ENCODE measurements at regions not wholly inside any gene's neighbourhood (a gene's known extent, or its start where the extent isn't known, plus 50 kb on each side); places are given as distances from the start of the nearest gene placed in this dataset.

- DNase-seq = no peak
- H3K36me3 ChIP-seq = no peaks in the 10 kb centered on the region
- no peak overlapping the region for H3K27ac ChIP-seq
- no peaks in the 10 kb centered on the region for H3K4me1 ChIP-seq
- WGBS, 2 donors = 83 to 89% methylated on average over 10 of the region's 10 CpGs
- intact Hi-C loops (cut with DNase I) = no loop called here
- H3K27me3 ChIP-seq = no peaks in the 10 kb centered on the region
- peaks cover 0 to 5% (median 0%) of the 10 kb centered on the region in 4 donors for H3K9me3 ChIP-seq
- H3K4me3 ChIP-seq = no peak overlapping the region
- TF ChIP-seq POLR2AphosphoS5 (IDR thresholded peaks at IDR 0.05) = no peak
- no peak for TF ChIP-seq EP300 (IDR thresholded peaks at IDR 0.05)
- TF ChIP-seq CTCF (IDR thresholded peaks at IDR 0.05) = no peak
- no peak for TF ChIP-seq POLR2A (IDR thresholded peaks at IDR 0.05)
These were observed 154.6 kb upstream of the MYL2 start for GRCh38 chr12:111074965-111075364.

GRCh38 chr12:111074559-111074958 lies 154.2 kb upstream of the MYL2 start:
- TF ChIP-seq POLR2A (IDR thresholded peaks at IDR 0.05) (no peak), POLR2AphosphoS5 (IDR thresholded peaks at IDR 0.05) (no peak), CTCF (IDR thresholded peaks at IDR 0.05) (no peak), EP300 (IDR thresholded peaks at IDR 0.05) (no peak)
- intact Hi-C loops (cut with DNase I) = no loop called here
- H3K27ac ChIP-seq = no peak overlapping the region
- H3K9me3 ChIP-seq = peaks cover 0 to 5% (median 0%) of the 10 kb centered on the region in 4 donors
- WGBS, 2 donors = 70 to 82% methylated on average over 8 of the region's 8 CpGs
- H3K36me3 ChIP-seq = no peaks in the 10 kb centered on the region
- no peaks in the 10 kb centered on the region for H3K4me1 ChIP-seq
- no peak for DNase-seq
- H3K27me3 ChIP-seq = peaks cover 0 to 2% (median 0%) of the 10 kb centered on the region in 3 donors
- H3K4me3 ChIP-seq = no peak overlapping the region

GRCh38 chr12:111073370-111073769 lies 153.0 kb upstream of the MYL2 start:
- no peaks in the 10 kb centered on the region for H3K4me1 ChIP-seq
- no peak for DNase-seq
- intact Hi-C loops (cut with DNase I) = no loop called here
- H3K4me3 ChIP-seq = no peak overlapping the region
- H3K9me3 ChIP-seq = peaks cover 0 to 5% (median 0%) of the 10 kb centered on the region in 4 donors
- TF ChIP-seq POLR2AphosphoS5 (IDR thresholded peaks at IDR 0.05) (no peak), POLR2A (IDR thresholded peaks at IDR 0.05) (no peak), CTCF (IDR thresholded peaks at IDR 0.05) (no peak), EP300 (IDR thresholded peaks at IDR 0.05) (no peak)
- no peaks in the 10 kb centered on the region for H3K36me3 ChIP-seq
- 84 to 93% methylated on average over 4 of the region's 4 CpGs for WGBS, 2 donors
- no peak overlapping the region for H3K27ac ChIP-seq
- H3K27me3 ChIP-seq = peaks cover 0 to 5% (median 0%) of the 10 kb centered on the region in 3 donors

GRCh38 chr12:111072299-111072698 lies 151.9 kb upstream of the MYL2 start:
- Histone ChIP-seq H3K36me3 (no peaks in the 10 kb centered on the region), H3K27ac (no peak overlapping the region), H3K27me3 (peaks cover 0 to 5% (median 0%) of the 10 kb centered on the region in 3 donors), H3K4me3 (no peak overlapping the region), H3K4me1 (no peaks in the 10 kb centered on the region), H3K9me3 (peaks cover 0 to 5% (median 0%) of the 10 kb centered on the region in 4 donors)
- DNase-seq = no peak
- intact Hi-C loops (cut with DNase I) = no loop called here
- TF ChIP-seq POLR2A (IDR thresholded peaks at IDR 0.05) (no peak), POLR2AphosphoS5 (IDR thresholded peaks at IDR 0.05) (no peak), EP300 (IDR thresholded peaks at IDR 0.05) (no peak), CTCF (IDR thresholded peaks at IDR 0.05) (no peak)

- no peak for DNase-seq
- no peak for TF ChIP-seq POLR2AphosphoS5 (IDR thresholded peaks at IDR 0.05)
- no peak for TF ChIP-seq EP300 (IDR thresholded peaks at IDR 0.05)
- TF ChIP-seq POLR2A (IDR thresholded peaks at IDR 0.05) = no peak
- TF ChIP-seq CTCF (IDR thresholded peaks at IDR 0.05) = no peak
- Histone ChIP-seq H3K9me3 (peaks cover 0 to 5% (median 0%) of the 10 kb centered on the region in 4 donors), H3K27ac (no peak overlapping the region), H3K4me3 (no peak overlapping the region), H3K36me3 (no peaks in the 10 kb centered on the region), H3K27me3 (peaks cover 0 to 5% (median 0%) of the 10 kb centered on the region in 3 donors), H3K4me1 (no peaks in the 10 kb centered on the region)
- WGBS, 2 donors = 70 to 92% methylated on average over 4 of the region's 4 CpGs
- intact Hi-C loops (cut with DNase I) = no loop called here
These were observed 149.5 kb upstream of the MYL2 start for GRCh38 chr12:111069886-111070285.

Data from sigmoid colon (tissue), 6 donors.